ENCODE measurements at regions not wholly inside any gene's neighbourhood (a gene's known extent, or its start where the extent isn't known, plus 50 kb on each side); places are given as distances from the start of the nearest gene placed in this dataset.

- DNase-seq, result no peak
- intact Hi-C loops (cut with DNase I), result no loop called here
- Histone ChIP-seq H3K9me3 (no peaks in the 10 kb centered on the region), H3K27me3 (no peaks in the 10 kb centered on the region), H3K27ac (no peak overlapping the region), H3K36me3 (no peaks in the 10 kb centered on the region), H3K4me3 (no peak overlapping the region), H3K4me1 (no peaks in the 10 kb centered on the region)
- TF ChIP-seq EP300 (IDR thresholded peaks at IDR 0.05) (no peak), POLR2AphosphoS5 (IDR thresholded peaks at IDR 0.05) (no peak), POLR2A (IDR thresholded peaks at IDR 0.05) (no peak), CTCF (IDR thresholded peaks at IDR 0.05) (no peak)
- 70 to 80% methylated on average over 1 of the region's 1 CpG for WGBS, 2 donors
These were observed 480.1 kb upstream of the ZNF385D start for GRCh38 chr3:22231061-22231460.

GRCh38 chr3:22236490-22237270 lies 485.7 kb upstream of the ZNF385D start:
- no peak overlapping the region for H3K4me3 ChIP-seq
- intact Hi-C loops (cut with DNase I), result no loop called here
- H3K4me1 ChIP-seq, result no peaks in the 10 kb centered on the region
- H3K27me3 ChIP-seq, result no peaks in the 10 kb centered on the region
- 46 to 56% methylated on average over 3 of the region's 3 CpGs for WGBS, 2 donors
- H3K9me3 ChIP-seq, result no peaks in the 10 kb centered on the region
- no peak for DNase-seq
- no peak overlapping the region for H3K27ac ChIP-seq
- no peaks in the 10 kb centered on the region for H3K36me3 ChIP-seq
- TF ChIP-seq EP300 (IDR thresholded peaks at IDR 0.05), result no peak
- no peak for TF ChIP-seq CTCF (IDR thresholded peaks at IDR 0.05)
- no peak for TF ChIP-seq POLR2AphosphoS5 (IDR thresholded peaks at IDR 0.05)
- TF ChIP-seq POLR2A (IDR thresholded peaks at IDR 0.05), result no peak

GRCh38 chr3:22239011-22239410 lies 488.0 kb upstream of the ZNF385D start:
- DNase-seq, result no peak
- H3K4me3 ChIP-seq, result no peak overlapping the region
- intact Hi-C loops (cut with DNase I), result no loop called here
- WGBS, 2 donors, result 51 to 59% methylated on average over 4 of the region's 4 CpGs
- no peaks in the 10 kb centered on the region for H3K36me3 ChIP-seq
- H3K9me3 ChIP-seq, result no peaks in the 10 kb centered on the region
- H3K27ac ChIP-seq, result no peak overlapping the region
- no peaks in the 10 kb centered on the region for H3K27me3 ChIP-seq
- TF ChIP-seq POLR2AphosphoS5 (IDR thresholded peaks at IDR 0.05), result no peak
- TF ChIP-seq CTCF (IDR thresholded peaks at IDR 0.05), result no peak
- H3K4me1 ChIP-seq, result no peaks in the 10 kb centered on the region

GRCh38 chr3:22241110-22241509 lies 490.1 kb upstream of the ZNF385D start:
- no peak for DNase-seq
- Histone ChIP-seq H3K4me3 (no peak overlapping the region), H3K27ac (no peak overlapping the region), H3K27me3 (no peaks in the 10 kb centered on the region), H3K4me1 (peaks cover 0 to 11% (median 0%) of the 10 kb centered on the region in 4 donors), H3K9me3 (no peaks in the 10 kb centered on the region), H3K36me3 (no peaks in the 10 kb centered on the region)
- intact Hi-C loops (cut with DNase I), result no loop called here
- no peak for TF ChIP-seq POLR2A (IDR thresholded peaks at IDR 0.05)
- no peak for TF ChIP-seq EP300 (IDR thresholded peaks at IDR 0.05)
- TF ChIP-seq CTCF (IDR thresholded peaks at IDR 0.05), result no peak
- TF ChIP-seq POLR2AphosphoS5 (IDR thresholded peaks at IDR 0.05), result no peak
- WGBS, 2 donors, result 73 to 82% methylated on average over 2 of the region's 2 CpGs
